DND-41 (cell line): ENCODE measurements at regions not wholly inside any gene's neighbourhood (a gene's known extent, or its start where the extent isn't known, plus 50 kb on each side); places are given as distances from the start of the nearest gene placed in this dataset.

Experiments
- ATAC-seq: fragments of 200-7000 bp; cut with Tn5 transposase; 3 replicates; pipeline ENCODE4 v1.9.1; 2021; ENCODE audit warnings: low read depth; ENCODE audit not compliant: insufficient read depth
- DNase-seq: peaks from one replicate; pipeline ENCODE4 v3.0.0-alpha.2; 2020
- H2AFZ ChIP-seq: 2 replicates; pipeline ENCODE4 v1.6.0; 2012; ENCODE audit warnings: low read depth, low read length
- H3K27ac ChIP-seq: 2 replicates; pipeline ENCODE4 v1.5.1; 2012; ENCODE audit warnings: low read length, inconsistent platforms
- H3K27me3 ChIP-seq: fragments of 200-600 bp; sonication (generic); 2 replicates; pipeline ENCODE4 v1.6.0; 2012; ENCODE audit warnings: low read length, mild to moderate bottlenecking, inconsistent platforms; ENCODE audit not compliant: insufficient read depth, poor library complexity
- H3K36me3 ChIP-seq: 2 replicates; pipeline ENCODE4 v1.5.1; 2012; ENCODE audit warnings: low read length, inconsistent platforms; ENCODE audit not compliant: insufficient read depth
- H3K4me1 ChIP-seq: 2 replicates; pipeline ENCODE4 v1.5.1; 2012; ENCODE audit warnings: mild to moderate bottlenecking, low read length; ENCODE audit not compliant: insufficient read depth
- H3K4me2 ChIP-seq: 2 replicates; pipeline ENCODE4 v1.6.0; 2012; ENCODE audit warnings: mild to moderate bottlenecking, moderate library complexity, low read length, inconsistent platforms; ENCODE audit not compliant: insufficient read depth
- H3K4me3 ChIP-seq, 2 experiments: fragments of 200-600 bp in 1 of 2; shearing (Covaris generic) in 1 of 2; 2 replicates each; pipeline ENCODE4 v1.5.1; 2012 to 2016; ENCODE audit warnings: inconsistent platforms in 2 of 2, low read length in 2 of 2, mild to moderate bottlenecking in 2 of 2, low read depth in 1 of 2, moderate library complexity in 1 of 2
- H3K79me2 ChIP-seq: 2 replicates; pipeline ENCODE4 v1.6.0; 2012; ENCODE audit warnings: low read length, inconsistent platforms; ENCODE audit not compliant: insufficient read depth
- H3K9ac ChIP-seq: 2 replicates; pipeline ENCODE4 v1.6.0; 2012; ENCODE audit warnings: low read depth, mild to moderate bottlenecking, inconsistent platforms, low read length, moderate library complexity
- H3K9me3 ChIP-seq: 2 replicates; pipeline ENCODE4 v1.5.1; 2012; ENCODE audit warnings: low read length, moderate library complexity, mild to moderate bottlenecking, inconsistent platforms; ENCODE audit not compliant: insufficient read depth, severe bottlenecking
- H4K20me1 ChIP-seq: 2 replicates; pipeline ENCODE4 v1.6.0; 2012; ENCODE audit warnings: low read length; ENCODE audit not compliant: insufficient read depth
- CTCF ChIP-seq: IDR thresholded peaks from 2 replicates; pipeline ENCODE4 v1.5.1; 2012; ENCODE audit warnings: borderline replicate concordance, low read length, moderate library complexity, mild to moderate bottlenecking; ENCODE audit not compliant: poor library complexity, severe bottlenecking; ENCODE audit errors: extremely low read depth
- EZH2 ChIP-seq: IDR thresholded peaks from 3 replicates; pipeline ENCODE4 v1.6.1; 2012; ENCODE audit warnings: borderline replicate concordance, low read depth, mild to moderate bottlenecking, moderate library complexity, low read length, inconsistent platforms; ENCODE audit not compliant: severe bottlenecking

DNA sequence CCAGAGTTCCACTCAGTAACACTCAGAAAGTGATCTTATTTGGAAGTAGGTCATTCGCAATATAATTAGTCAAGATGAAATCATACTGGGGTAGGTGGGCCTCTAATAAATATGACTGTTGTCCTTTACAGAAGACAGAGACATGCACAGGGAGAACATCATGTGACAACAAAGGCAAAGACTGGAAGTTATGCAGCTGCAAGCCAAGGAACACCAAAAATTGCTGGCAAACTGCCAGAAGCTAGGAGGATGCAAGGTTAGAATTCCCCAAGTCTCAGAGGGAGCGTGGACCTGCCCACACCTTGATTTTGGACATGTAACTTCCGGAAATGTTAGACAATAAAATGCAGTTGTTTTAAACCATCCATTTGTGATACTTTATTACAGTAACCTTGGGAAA is 471.5 kb upstream of the AGTR1 start:
- H3K9ac ChIP-seq, result no peak overlapping the region

GRCh38 chr3:148227534-148227933 is 470.2 kb upstream of the AGTR1 start:
- Histone ChIP-seq H3K4me2 (no peak overlapping the region), H3K9me3 (no peaks in the 10 kb centered on the region), H3K4me3 (no peak overlapping the region), H2AFZ (no peak overlapping the region), H3K27ac (no peak overlapping the region), H4K20me1 (no peaks in the 10 kb centered on the region), H3K4me1 (peaks cover 16% of the 10 kb centered on the region), H3K79me2 (no peaks in the 10 kb centered on the region), H3K36me3 (no peaks in the 10 kb centered on the region), H3K9ac (no peak overlapping the region), H3K27me3 (no peaks in the 10 kb centered on the region)
- ATAC-seq (no peak), DNase-seq (no peak)
- no peak for TF ChIP-seq EZH2
- TF ChIP-seq CTCF, result no peak

More for the DNA sequence above, 471.5 kb upstream of the AGTR1 start:
- no peaks in the 10 kb centered on the region for H4K20me1 ChIP-seq
- no peak overlapping the region for H3K4me3 ChIP-seq
- no peak overlapping the region for H3K27ac ChIP-seq
- DNase-seq (no peak), ATAC-seq (no peak)
- H3K36me3 ChIP-seq, result no peaks in the 10 kb centered on the region
- H3K4me2 ChIP-seq, result no peak overlapping the region
- no peaks in the 10 kb centered on the region for H3K9me3 ChIP-seq
- H3K79me2 ChIP-seq, result no peaks in the 10 kb centered on the region
- no peak overlapping the region for H2AFZ ChIP-seq
- TF ChIP-seq EZH2 (no peak), CTCF (no peak)
- no peaks in the 10 kb centered on the region for H3K27me3 ChIP-seq
- H3K4me1 ChIP-seq, result peaks cover 16% of the 10 kb centered on the region

DNA sequence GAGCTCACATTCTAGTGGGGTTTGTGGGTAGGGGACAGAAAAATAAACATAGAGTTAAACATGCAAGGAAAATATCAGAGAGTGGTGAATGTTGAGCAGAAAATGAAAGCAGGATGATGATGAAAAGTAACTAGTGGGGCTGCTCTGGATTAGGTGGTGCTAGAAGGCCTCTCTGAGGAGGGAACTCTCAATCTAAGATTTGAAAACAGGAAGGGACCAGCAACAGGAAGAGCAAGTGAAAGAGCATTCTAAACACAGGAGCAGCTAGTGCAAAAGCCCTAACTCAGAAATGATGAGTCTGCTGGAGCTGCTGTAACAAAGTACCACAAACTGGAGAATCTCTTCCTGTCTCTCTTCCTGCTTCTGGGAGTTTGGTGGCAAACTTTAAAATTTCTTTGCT is 468.6 kb upstream of the AGTR1 start:
- Histone ChIP-seq H3K9me3 (no peaks in the 10 kb centered on the region), H3K9ac (no peak overlapping the region), H3K36me3 (no peaks in the 10 kb centered on the region), H3K27ac (peak overlapping the region; percentile 69), H3K4me1 (peaks cover 28% of the 10 kb centered on the region), H3K4me2 (peak overlapping the region; percentile 38), H4K20me1 (no peaks in the 10 kb centered on the region), H3K4me3 (no peak overlapping the region), H2AFZ (peak overlapping the region; percentile 68), H3K27me3 (no peaks in the 10 kb centered on the region), H3K79me2 (no peaks in the 10 kb centered on the region)
- TF ChIP-seq EZH2 (no peak), CTCF (no peak)
- DNase-seq (no peak), ATAC-seq (peak; percentile 60; the same call in 1 of the 3 replicates)

DNA sequence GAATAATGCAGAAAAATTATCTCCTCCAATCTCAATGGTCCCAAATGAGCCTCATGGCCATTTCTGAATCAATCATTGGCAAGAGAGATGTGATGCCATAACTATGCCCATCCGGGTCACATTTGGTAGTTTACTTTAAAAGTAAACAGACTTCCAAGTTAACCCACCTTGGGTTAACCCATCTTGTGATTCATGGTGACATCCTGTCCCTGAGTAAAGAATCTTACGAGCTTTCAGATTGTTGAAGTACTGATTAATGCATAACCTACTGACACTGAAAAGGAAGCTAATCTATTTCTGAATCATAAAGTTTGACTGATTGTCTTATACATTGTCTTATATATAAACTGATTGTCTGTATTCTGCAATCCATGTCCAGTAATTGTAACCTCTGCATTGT is 467.2 kb upstream of the AGTR1 start:
- ATAC-seq (no peak), DNase-seq (no peak)
- Histone ChIP-seq H4K20me1 (no peaks in the 10 kb centered on the region), H3K9ac (no peak overlapping the region), H3K79me2 (no peaks in the 10 kb centered on the region), H3K9me3 (no peaks in the 10 kb centered on the region), H3K4me2 (no peak overlapping the region), H3K27me3 (no peaks in the 10 kb centered on the region), H3K4me3 (no peak overlapping the region), H3K4me1 (peaks cover 28% of the 10 kb centered on the region), H3K27ac (no peak overlapping the region), H2AFZ (no peak overlapping the region), H3K36me3 (no peaks in the 10 kb centered on the region)
- TF ChIP-seq EZH2 (no peak), CTCF (no peak)
